Uterus (tissue), 2 donors: ENCODE measurements at regions not wholly inside any gene's neighbourhood (a gene's known extent, or its start where the extent isn't known, plus 50 kb on each side); places are given as distances from the start of the nearest gene placed in this dataset.

ENCODE experiments used
- CTCF ChIP-seq, 4 experiments: fragments of 200-600 bp in 2 of 4; fragments of 450-650 bp in 2 of 4; sonication (generic) in 2 of 4; IDR thresholded peaks; one replicate each; pipeline ENCODE4 v1.5.1; 2016 to 2019; ENCODE audit warnings: antibody characterized with exemption in 4 of 4, mild to moderate bottlenecking in 2 of 4, moderate library complexity in 1 of 4
- POLR2A ChIP-seq, 2 donors: fragments of 450-650 bp; IDR thresholded peaks; one replicate each; pipeline ENCODE4 v1.6.1; 2016; ENCODE audit warnings: antibody characterized with exemption in 2 of 2, mild to moderate bottlenecking in 1 of 2, moderate library complexity in 1 of 2

GRCh38 chr3:150149651-150150051, 179.0 kb upstream of the PFN2 start:
- TF ChIP-seq POLR2A (IDR thresholded peaks at IDR 0.05): no peak
- TF ChIP-seq CTCF (IDR thresholded peaks at IDR 0.05): no peak
